ENCODE measurements at regions not wholly inside any gene's neighbourhood (a gene's known extent, or its start where the extent isn't known, plus 50 kb on each side); places are given as distances from the start of the nearest gene placed in this dataset.

GRCh38 chr10:118956802-118957442, 72.6 kb upstream of the NANOS1 start:
- no peak overlapping the region for H3K4me3 ChIP-seq
- H3K9me3 ChIP-seq, result no peaks in the 10 kb centered on the region
- TF ChIP-seq CTCF (IDR thresholded peaks at IDR 0.05) (no peak), POLR2A (IDR thresholded peaks at IDR 0.05) (no peak)
- intact Hi-C loops (cut with DNase I), result no loop called here
- ATAC-seq (no peak), DNase-seq (no peak)
- no peaks in the 10 kb centered on the region for H3K36me3 ChIP-seq (replicated peaks in 1 of 2; ENCODE audit: insufficient read depth in 1 of 2, low read depth in 2 of 2)
- 73 to 78% methylated on average over 5 of the region's 5 CpGs for WGBS, 2 donors
- peaks cover 7% of the 10 kb centered on the region for H3K4me1 ChIP-seq
- no peaks in the 10 kb centered on the region for H3K27me3 ChIP-seq
- H3K27ac ChIP-seq, result no peak overlapping the region

GRCh38 chr10:118957443-118957825, 72.1 kb upstream of the NANOS1 start:
- Histone ChIP-seq H3K36me3 (replicated peaks in 1 of 2; ENCODE audit: insufficient read depth in 1 of 2, low read depth in 2 of 2) (no peaks in the 10 kb centered on the region), H3K27me3 (no peaks in the 10 kb centered on the region), H3K4me3 (no peak overlapping the region), H3K9me3 (no peaks in the 10 kb centered on the region), H3K4me1 (peaks cover 7% of the 10 kb centered on the region), H3K27ac (no peak overlapping the region)
- DNase-seq, result no peak
- no peak for ATAC-seq
- intact Hi-C loops (cut with DNase I), result no loop called here
- TF ChIP-seq POLR2A (IDR thresholded peaks at IDR 0.05) (no peak), CTCF (IDR thresholded peaks at IDR 0.05) (no peak)
- 76 to 94% methylated on average over 5 of the region's 5 CpGs for WGBS, 2 donors

- DNase-seq, result no peak
- H3K4me3 ChIP-seq, result no peak overlapping the region
These were observed 71.5 kb upstream of the NANOS1 start for GRCh38 chr10:118957966-118958365.

GRCh38 chr10:118958559-118958958, 71.0 kb upstream of the NANOS1 start:
- DNase-seq, result no peak
- no peak for TF ChIP-seq POLR2A (IDR thresholded peaks at IDR 0.05)
- TF ChIP-seq CTCF (IDR thresholded peaks at IDR 0.05), result no peak
- no peak overlapping the region for H3K27ac ChIP-seq

More at GRCh38 chr10:118957966-118958365, 71.5 kb upstream of the NANOS1 start:
- TF ChIP-seq POLR2A (IDR thresholded peaks at IDR 0.05) (no peak), CTCF (IDR thresholded peaks at IDR 0.05) (no peak)
- 90 to 94% methylated on average over 12 of the region's 12 CpGs for WGBS, 2 donors
- H3K36me3 ChIP-seq (replicated peaks in 1 of 2; ENCODE audit: insufficient read depth in 1 of 2, low read depth in 2 of 2), result no peaks in the 10 kb centered on the region
- no peaks in the 10 kb centered on the region for H3K27me3 ChIP-seq
- intact Hi-C loops (cut with DNase I), result no loop called here
- ATAC-seq, result no peak
- no peaks in the 10 kb centered on the region for H3K9me3 ChIP-seq
- H3K4me1 ChIP-seq, result peaks cover 7% of the 10 kb centered on the region
- no peak overlapping the region for H3K27ac ChIP-seq

More at GRCh38 chr10:118958559-118958958, 71.0 kb upstream of the NANOS1 start:
- no peak for ATAC-seq
- intact Hi-C loops (cut with DNase I), result no loop called here
- no peaks in the 10 kb centered on the region for H3K36me3 ChIP-seq (replicated peaks in 1 of 2; ENCODE audit: insufficient read depth in 1 of 2, low read depth in 2 of 2)
- H3K9me3 ChIP-seq, result no peaks in the 10 kb centered on the region
- no peak overlapping the region for H3K4me3 ChIP-seq
- H3K4me1 ChIP-seq, result peaks cover 7% of the 10 kb centered on the region
- no peaks in the 10 kb centered on the region for H3K27me3 ChIP-seq
- WGBS, 2 donors, result 88 to 91% methylated on average over 5 of the region's 5 CpGs
